ENCODE measurements at regions not wholly inside any gene's neighbourhood (a gene's known extent, or its start where the extent isn't known, plus 50 kb on each side); places are given as distances from the start of the nearest gene placed in this dataset.
A peak's percentile ranks its signal among the peaks of the same experiment; 100 is the strongest.

DNA sequence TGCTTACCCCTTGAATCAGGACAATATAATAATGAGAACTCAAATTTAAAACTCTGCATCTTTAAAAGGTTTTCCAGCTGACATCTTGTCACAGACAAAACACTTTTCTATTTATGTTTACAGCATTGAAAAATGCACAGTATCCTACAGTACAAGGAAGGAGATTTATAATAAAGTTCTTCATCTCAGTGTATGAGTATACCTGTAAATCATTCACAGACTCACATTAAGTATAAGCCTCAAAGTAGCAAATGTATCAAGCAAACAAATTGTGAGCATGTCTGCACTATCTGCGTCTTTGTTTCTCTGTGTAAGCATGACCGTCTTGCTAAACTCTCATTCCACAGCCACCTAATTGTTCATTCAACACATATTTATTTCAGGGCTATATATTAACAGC is 52.8 kb downstream of the PPP1R2C start:
- DNase-seq: peak; percentile 28

DNA sequence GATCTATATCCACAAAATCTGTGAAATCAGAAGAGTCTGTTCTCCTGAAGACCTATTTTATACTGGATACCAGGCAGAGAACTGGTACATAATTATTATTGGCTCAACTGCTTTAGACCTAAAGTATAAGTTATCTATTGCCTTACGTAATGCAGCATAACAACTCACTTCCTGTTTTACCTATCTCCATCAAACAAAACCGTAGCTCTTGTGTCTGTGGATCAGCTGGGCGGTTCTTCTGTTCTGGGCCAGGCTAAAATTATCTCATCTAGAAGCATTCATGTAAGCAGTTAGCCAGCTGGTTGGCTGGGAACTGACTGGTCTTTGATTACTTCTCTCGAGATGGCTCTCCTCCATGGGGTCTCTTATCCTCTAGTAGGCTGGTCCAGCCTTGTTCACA is 57.8 kb downstream of the PPP1R2C start:
- no peak for DNase-seq

DNA sequence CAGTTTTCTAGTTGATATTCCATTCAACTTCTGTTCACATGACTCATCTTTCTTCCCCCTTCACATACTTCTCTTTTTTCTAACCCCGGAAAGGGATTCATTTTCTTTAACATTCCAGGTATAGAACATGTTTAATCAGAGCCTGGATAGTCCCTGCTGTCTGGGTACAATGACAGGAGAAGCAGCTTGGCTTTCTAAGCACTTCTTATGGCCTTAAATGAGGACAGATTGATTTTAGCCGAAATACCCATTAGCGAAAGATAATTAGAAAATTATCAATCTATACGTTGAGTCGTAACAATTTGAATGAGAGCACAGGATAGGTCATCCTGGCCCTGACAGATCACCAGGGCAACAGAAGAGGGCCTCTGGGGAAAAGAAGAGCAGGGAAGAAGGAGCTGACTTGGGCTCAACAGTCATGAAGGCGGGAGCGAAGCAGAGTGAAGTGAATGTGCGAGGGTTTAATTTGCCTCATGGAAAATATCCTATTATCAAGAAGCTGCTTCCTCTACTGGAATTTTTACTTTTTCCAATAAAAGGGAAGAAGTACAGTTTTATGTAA is 62.2 kb downstream of the PPP1R2C start:
- DNase-seq: no peak

DNA sequence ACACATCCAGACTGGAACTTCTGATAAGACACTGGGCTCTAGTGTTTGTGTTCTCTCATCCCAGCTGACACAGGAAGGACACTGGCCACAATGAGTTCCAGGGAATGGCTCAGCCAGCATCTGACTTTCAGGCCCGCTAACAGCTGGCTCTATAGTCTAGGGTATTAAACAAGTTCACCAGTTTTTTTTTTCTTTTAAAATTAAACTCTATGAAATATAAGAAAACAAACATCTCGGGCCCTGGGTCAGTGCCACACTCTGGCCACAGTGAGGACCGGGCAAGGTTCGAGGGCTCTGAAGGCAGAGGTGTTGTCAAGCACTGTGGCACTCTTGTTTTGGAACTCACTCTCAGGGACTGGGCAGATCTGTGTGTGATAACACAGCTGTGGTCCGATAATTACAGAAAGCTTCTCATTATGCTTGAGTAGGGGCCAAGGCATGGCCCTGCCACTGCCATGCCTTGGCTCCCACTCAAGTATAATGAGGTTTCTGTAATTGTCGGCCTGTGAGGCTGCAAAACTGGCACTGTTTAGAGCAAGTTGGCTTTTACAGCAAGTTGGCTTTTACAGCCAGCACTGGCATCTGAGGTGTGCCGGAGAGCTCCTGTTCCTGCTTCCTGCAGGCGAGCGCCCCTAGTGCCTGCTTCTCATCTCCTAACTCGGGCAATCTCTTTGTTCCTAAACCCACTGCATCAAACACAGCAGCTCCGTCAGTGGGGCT is 62.8 kb downstream of the PPP1R2C start:
- DNase-seq: peak; percentile 68

DNA sequence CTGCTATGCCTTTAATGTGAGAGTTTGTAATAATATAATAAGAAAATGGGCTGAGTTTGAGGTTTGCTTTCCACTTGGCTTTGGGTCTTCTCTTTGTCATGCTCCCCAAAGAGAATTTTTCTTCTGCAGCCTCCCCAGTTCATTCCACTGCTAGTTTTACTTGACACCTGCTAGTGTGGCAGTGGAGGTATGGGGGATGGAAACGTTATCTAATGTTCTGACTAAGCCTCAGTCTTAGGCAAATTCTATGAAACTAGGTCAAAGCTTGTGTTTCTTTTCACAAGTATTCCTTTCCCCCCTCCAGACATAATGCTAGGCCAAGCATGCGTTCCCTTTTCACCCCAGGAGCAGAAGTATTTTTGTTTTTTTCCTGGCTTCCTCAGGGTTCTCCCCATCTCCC is 67.5 kb downstream of the PPP1R2C start:
- no peak for DNase-seq

DNA sequence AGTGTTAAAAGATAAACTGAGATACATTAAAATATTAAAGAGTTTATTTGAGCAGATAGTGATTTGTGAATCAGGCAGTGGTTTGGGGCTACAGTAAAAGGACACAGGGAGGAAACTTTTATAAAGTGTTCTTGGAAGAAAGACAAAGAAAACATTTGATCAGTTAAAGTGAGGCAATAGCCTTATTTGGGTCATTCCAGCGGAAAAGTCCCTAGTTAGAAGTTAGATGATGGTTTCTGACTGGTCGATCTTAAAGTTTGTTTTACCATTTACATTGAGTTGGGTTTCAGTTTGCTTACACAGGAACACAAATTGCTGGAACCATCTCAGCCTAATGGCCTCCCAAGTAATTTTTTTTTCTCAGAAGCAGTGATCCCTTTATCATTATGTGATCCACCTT is 69.7 kb downstream of the PPP1R2C start:
- DNase-seq: no peak

DNA sequence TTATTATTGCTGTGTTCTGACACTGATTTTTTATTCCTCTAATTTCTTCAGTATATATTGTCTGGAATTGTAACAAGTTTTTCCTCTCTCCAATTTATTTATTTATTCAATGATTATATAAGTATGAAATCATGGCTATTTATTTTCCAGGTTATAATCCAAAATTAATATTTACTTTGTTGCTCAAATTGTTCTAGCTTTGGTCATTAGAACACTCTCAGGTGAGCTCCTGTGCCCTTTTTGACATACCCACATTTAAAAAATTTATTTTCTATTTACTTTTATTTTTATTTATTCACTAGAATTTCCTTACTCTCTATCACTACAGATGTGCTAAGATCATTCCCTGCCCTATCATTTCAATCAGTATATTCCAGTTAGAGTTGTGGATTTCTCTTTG is 70.2 kb downstream of the PPP1R2C start:
- DNase-seq: no peak

DNA sequence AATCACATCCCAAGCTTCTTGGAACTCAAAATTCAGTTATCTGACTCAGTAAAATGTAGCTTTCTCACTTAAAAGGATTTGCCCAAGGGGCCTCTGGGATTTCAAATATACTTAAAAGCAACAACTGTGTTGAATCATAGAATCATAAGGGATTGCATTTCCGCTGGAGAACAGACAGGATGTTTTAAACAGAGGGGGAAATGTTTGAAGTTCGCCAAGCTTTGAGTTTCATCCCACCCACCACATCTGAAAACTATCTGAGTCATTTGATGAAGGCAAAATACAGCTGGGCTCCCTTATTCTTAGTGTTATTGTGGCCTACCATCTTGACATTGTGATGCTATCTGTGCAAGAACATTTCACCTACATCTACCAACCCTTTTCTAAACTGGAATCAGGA is 73.5 kb downstream of the PPP1R2C start:
- no peak for DNase-seq

DNA sequence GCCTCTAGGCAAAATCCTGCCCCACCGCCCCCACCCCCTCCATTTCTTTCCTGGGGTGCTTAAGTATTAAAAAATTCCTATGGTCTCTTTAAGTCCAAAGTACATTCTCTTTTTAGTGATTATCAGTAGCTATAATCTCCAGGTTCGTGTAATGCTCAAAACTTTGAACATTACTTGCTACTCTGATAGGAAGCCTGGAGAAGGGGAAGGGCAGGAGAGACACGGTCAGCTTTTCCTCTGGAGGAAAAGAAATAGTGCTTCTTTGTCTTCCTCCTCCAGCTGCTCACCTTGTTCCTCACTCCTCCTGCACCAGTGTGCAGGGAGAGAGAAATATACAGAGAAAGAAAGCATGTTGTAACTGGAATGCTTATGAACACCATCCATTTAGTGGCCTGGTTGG is 80.4 kb downstream of the PPP1R2C start:
- no peak for DNase-seq

DNA sequence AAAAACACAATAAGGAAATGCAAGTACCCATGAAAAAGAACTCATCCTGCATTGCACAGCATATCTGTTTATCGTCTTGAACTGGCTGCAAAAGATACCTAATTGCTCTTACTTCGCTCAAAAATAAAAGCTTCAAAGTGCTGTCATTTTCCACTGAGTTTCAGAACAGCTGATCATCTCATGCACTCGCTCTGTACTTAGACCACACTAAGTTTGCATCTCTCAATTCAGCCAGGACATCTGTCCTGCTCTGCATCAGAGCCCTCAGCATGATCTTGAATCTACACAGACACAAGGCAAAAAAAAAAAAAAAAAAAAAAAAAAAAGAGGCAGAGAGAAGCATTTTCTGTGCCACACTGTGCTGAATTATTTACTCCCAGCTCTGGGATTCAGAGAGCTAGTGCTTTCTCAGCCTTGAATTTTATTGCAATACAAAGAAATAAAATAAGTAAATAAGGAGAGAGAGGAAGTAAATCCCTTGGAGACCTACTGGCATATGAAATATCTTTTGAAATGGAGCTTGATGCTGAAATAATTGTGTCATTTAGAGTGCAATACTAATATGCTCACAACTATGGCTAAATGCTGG is 81.3 kb downstream of the PPP1R2C start:
- DNase-seq: no peak

DNA sequence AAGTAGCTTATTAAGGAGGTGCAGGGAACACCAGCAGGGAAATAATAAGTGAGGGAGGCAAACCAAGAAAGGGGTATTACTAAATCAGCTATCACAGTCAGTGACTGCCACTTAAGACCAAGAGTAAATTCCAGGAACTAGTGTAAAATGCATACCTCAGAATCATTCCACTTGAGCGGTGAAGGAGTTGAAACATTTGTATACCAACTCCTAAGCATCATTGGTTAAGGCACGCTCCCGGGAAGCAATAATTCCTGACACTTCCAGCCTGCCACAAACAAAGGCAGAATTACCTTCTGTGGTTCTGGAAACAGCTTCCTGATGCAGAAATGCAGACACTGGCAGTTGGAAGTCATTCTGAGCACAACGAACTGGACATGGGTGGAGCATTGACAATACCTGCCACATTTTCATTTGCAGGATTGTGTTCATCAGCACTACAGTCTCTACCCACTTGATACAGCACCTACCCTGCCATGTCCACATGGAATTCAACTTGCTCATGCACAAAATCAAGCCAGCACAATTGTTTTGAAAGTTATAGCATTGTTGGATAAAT is 82.1 kb downstream of the PPP1R2C start:
- no peak for DNase-seq

DNA sequence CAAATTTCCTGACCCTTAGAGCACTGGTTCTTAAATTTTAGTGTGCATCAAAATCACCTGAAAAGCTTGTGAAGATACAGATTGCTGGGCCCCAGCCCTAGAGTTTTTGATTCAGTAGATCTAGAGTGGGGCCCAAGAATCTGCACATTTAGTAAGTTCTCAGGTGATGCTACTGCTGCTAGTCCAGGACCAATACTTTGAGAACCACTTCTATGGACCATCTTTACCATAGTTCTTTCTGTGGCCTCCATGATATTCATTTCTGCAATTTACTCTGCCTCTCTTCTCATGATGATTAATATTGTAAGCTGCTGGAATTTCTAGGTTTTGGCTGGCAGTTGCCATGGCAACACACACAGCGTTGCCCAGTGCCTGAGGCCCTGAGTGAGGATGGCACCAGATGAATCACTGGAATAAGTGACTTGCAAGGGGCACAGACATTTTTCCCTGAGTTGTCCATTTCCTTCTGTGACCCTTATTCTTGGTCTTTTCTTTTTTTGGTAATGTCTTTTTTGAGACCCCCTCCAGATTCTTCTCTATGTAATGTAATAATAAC is 83.6 kb downstream of the PPP1R2C start:
- no peak for DNase-seq

DNA sequence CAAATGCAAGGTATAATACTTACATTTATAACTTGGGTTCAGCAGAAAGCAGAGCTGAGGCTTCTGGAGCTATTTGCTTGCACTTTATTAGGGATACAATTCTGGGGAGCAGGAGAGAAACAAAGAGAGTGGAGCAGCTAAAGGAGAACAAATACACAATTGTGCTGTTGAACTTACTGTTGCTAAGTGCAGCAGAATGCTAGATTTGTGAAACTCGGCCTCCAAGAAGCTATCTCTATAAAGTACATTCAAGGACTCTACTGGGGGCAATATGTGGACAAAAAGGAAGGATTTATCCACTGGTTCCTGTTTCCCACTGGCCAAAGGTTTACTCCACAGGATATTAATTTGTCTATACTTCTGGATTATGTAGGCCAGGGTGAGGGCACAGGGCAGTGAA is 86.8 kb downstream of the PPP1R2C start:
- no peak for DNase-seq

DNA sequence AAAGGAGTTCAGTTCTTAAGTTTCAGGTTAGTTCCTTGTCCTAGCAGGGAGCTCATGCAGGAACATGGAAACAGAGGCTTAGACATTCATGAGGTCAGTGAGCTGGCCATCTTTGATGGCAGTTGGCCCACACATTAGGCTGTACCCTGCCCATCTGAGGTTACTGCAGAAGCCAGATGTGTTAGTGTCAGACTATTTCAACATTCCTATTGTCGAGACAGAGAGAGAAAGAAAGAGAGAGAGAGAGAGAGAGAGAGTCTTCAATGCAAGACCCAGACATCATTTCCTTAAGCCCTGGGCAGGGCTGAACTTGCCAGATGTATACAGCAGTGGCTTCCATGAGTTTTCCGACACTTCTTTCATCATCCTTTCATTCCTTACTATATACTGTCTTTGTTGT is 91.3 kb downstream of the PPP1R2C start:
- DNase-seq: no peak

DNA sequence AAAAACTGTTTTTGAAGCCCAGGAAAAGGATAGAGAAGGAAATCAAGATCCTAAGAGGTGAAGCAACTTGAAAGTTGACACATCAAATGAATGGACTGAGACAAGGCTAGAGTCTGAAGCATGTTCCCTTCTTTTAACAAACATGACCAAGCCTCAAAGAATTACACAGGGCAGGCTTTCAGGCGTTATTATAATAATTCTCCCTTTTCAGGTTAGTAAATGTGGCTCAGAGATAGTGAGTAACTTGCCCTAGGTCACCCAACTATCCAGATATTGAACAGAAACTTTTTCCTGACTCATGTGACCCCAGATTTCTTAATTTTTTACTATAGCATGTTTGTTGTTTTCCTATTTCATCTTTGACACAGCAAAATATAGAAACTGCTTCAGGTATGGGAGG is 91.7 kb downstream of the PPP1R2C start:
- no peak for DNase-seq

DNA sequence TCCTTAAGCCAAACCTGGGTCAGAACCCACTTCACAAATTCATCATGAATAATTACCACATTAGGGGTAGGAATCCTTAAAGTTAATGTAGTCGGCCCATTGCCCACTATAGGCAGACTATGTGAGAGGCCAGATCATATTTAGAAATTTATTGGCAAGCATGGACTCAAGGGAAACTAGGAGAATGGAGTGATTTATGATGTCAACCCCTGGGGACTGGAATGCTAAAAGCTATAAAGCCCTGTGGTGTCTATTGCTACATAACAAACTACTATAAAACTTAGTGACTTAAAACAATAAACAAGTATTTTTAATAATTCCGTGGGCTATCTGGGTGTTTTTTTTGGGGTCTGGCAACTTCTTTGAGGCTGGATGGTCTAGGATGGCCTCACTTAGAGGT is 93.9 kb downstream of the PPP1R2C start:
- no peak for DNase-seq

DNA sequence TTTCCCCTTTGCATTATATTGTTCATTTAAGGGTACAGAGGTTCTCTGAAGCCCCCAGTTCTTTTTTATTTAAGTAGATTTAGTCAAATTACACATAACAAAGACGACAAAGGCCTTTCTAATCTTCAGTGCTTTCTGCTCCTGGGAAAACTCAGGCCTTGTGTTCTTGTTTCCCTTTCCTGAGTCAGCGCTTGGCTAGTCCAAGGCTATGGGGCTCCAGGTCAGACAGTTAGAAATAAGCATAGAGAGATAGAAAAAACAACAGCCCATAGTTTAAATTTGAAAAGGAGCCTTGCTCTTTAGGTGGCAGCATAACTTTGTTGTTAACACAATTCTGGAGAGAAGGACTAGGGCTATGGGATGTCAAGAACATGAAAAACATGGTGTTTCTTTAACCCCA is 97.3 kb downstream of the PPP1R2C start:
- DNase-seq: no peak

DNA sequence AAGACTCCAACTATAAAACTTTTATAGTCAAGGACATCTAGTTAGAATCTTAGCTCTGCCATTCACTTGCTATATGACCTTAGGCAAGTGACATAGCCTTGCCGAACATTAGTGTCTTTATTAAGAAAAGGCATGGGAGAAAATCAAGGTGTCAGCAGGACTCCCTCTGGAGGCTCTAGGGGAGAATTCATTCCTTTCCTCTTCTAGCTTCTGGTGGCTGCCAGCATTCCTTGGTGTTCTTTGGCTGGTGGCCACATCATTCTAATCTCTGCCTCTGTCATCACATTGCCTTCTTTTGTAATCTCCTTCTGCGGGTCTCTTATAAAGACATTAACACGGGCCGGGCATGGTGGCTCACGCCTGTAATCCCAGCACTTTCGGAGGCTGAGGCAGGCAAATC is 99.8 kb downstream of the PPP1R2C start:
- DNase-seq: peak; percentile 46

DNA sequence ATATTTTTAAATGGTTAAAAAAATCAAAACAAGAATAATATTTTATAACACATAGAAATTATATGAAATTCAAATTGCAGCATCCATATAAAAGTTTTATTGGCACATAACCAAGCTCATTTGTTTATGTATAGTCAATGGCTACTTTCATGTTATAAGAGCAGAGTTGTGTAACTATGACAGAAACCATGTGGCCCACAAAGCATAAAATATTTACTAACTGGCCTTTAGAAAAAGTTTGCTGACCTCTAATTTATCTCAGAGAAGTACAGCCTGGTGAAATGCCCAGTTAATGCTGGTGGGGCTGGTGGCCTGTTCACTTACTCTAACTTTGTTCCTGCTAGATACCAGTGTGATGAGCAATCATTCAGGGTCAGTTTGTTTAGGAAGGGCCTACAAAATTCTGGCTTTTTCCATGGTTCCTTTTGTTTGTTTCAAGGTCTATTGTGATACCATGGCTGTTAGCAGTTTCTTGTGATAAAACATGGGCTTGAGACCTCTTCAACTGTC is 104.6 kb downstream of the PPP1R2C start:
- DNase-seq: no peak

DNA sequence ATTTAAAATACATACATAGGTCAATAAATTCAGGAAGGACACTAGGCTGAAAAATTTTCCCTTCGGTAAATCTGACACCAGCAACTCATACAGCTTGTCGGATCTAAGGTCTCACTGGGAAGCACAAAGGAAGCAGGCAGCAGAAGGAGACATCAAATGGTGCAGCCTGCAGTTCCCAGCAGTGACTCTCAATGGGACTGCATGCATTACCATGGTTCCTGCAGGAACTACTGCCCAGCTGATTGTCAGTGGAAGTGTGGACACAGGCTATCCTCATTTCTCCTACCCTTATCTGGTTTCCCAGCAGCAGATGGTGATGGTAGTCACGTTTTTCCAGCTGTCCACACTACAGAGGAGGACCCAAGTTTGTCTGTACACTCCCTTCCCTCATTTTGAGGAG is 113.3 kb downstream of the PPP1R2C start:
- DNase-seq: peak; percentile 2

DNA sequence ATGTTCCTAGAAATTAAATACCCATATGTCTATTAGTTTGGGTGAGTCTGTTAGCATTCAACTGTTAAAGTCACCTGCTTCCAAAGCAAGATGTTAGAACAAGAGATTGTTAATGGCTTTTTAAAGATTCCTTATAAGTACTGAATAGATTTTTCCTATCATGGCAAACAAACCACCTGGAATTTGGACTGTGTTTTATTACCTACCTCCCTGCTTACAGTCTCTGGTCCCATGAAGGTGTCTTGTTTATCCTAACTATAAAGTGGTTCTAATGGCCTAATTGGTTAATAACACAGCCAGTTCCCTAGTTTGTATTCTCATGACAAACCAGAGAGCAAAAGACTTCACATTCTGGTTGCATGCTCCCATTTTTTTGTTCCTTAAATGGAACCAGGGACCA is 149.5 kb downstream of the PPP1R2C start:
- no peak for DNase-seq

DNA sequence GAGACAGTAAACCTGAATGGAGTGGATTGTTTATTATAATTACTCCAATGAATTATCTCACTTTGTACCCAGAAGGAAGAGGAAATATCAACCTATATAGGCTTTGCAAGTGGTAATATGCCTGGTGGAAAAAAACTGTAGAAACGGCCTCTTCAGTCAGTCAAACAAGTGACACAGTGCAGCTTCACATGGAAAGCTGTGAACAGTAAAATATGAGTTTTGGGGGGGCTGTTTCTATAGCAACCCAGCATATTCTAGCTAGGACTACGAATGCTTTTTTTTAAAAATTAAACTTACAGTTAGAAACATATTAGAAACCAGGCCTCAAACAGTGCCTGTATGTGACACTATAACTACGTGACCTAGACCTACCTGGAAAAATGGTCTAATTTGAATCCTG is 150.1 kb downstream of the PPP1R2C start:
- DNase-seq: no peak

DNA sequence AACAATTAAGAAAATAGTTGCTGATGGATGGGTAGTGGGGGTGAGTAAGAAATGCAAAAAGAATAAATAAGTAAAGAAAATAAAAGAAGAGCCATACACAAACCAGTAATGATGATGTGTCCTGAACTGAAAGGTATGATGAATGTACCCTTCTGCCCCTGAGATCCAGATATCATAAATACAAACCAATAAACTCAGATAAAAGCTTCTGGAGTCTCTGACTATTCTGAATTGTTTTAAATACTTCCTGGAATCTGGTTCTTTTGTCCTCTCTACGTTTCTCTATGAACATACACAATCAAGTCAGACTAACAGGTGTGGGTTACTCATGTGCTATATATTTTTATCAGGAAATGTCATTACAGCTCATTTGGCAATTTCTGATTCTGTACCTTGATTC is 153.4 kb downstream of the PPP1R2C start:
- DNase-seq: no peak

DNA sequence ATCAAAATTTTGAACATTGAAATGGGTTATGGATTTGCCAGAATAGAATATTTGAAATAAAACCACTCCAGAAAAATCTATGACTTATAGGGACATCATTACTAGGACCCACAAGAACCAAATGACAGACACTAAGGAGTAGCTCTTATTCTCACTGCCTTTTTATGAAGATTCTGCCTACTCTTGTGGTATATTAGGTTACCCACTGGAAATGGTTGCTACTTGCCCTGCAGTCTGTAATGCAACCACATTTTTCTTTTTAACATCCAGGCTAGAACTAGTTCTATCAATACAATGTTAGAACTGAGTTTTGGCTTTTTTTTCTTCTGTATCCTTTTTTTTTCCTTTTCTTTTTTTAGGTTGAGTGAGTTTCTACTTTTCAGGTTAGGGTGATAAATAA is 158.9 kb downstream of the PPP1R2C start:
- no peak for DNase-seq
